ENCODE measurements at regions not wholly inside any gene's neighbourhood (a gene's known extent, or its start where the extent isn't known, plus 50 kb on each side); places are given as distances from the start of the nearest gene placed in this dataset.

DNA sequence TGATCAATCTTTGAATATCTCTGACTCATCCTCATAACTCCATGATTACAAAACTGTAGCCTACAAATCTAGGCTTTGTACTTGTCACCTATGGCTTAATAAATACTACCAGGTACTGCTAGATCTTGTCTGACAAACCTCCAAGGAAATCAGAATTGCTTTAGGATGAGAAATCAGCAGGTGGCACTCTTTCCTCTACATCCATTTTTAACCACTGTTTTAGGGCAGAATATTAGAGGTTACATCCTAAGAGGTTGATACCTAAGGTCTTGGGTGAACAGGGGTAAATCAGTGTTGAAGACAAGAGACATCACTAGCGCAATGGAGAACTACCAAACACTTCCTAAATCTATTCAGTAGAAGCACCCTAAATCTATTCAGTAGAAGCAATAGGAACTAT is 63.1 kb upstream of the SOX5 start:
- TF ChIP-seq, protein P1, sequence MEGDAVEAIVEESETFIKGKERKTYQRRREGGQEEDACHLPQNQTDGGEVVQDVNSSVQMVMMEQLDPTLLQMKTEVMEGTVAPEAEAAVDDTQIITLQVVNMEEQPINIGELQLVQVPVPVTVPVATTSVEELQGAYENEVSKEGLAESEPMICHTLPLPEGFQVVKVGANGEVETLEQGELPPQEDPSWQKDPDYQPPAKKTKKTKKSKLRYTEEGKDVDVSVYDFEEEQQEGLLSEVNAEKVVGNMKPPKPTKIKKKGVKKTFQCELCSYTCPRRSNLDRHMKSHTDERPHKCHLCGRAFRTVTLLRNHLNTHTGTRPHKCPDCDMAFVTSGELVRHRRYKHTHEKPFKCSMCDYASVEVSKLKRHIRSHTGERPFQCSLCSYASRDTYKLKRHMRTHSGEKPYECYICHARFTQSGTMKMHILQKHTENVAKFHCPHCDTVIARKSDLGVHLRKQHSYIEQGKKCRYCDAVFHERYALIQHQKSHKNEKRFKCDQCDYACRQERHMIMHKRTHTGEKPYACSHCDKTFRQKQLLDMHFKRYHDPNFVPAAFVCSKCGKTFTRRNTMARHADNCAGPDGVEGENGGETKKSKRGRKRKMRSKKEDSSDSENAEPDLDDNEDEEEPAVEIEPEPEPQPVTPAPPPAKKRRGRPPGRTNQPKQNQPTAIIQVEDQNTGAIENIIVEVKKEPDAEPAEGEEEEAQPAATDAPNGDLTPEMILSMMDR (conservative IDR thresholded peaks at IDR 0.05), result peak; percentile 68
- H3K27ac ChIP-seq, result no peak overlapping the region

DNA sequence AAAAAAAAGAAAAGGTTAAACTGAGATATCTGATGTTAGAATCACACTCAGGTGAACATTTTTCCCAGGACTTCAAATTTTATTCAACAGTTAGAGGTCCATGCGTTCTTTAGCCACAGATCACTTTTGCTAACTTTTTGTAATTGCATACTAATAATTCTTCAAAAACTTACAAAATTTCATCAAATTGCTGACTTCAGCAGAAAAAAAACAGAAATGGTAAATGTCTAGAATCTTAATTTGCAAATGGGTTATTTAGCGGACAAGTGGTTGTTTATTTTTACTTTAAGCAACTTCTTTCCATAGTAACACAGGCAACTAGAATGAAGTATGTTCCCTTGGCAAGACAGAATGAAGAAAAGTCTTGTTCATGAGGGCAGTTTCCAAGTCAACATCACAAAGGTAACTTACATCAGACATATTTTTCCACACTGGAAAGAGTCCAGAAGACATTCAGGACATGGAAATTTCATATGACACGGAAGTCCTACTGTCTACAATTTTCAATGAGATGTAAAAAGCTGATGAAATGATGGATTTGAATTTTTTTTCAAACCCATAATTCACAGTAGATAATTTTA is 62.5 kb upstream of the SOX5 start:
- TF ChIP-seq, protein P1 (conservative IDR thresholded peaks at IDR 0.05), result no peak
- no peak overlapping the region for H3K27ac ChIP-seq

DNA sequence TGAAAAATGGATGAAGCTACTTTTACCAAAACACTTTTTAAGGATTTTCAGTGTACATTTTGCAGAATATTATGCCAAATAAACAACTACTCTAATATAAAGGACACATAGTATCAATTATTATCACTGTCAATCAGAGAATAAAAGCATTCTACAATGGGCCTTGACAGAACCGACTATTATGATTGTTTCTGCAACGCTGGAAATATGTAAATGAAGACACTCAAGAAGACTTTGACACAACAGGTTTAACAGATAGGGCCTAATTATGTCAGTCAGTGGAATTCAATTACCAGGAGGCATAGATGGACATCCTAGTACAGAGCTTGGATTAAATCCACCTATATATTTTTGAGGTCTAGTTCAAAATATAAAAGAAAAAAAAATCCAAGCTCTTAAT is 58.7 kb upstream of the SOX5 start:
- TF ChIP-seq, protein P1 (conservative IDR thresholded peaks at IDR 0.05), result no peak
- no peak overlapping the region for H3K27ac ChIP-seq

Data from VCaP (cell line).